Neutrophil (primary cell): ENCODE measurements at regions not wholly inside any gene's neighbourhood (a gene's known extent, or its start where the extent isn't known, plus 50 kb on each side); places are given as distances from the start of the nearest gene placed in this dataset.

Experiments used
- H3K27ac ChIP-seq: fragments of 200-600 bp; sonication (generic); 2 replicates; pipeline ENCODE4 v1.5.1; 2016; ENCODE audit warnings: mild to moderate bottlenecking, moderate library complexity
- H3K27me3 ChIP-seq: fragments of 200-600 bp; sonication (generic); 2 replicates; pipeline ENCODE4 v1.6.0; 2016; ENCODE audit warnings: mild to moderate bottlenecking
- H3K36me3 ChIP-seq: fragments of 200-600 bp; sonication (generic); 2 replicates; pipeline ENCODE4 v1.5.1; 2017
- H3K4me1 ChIP-seq, 2 experiments: fragments of 200-600 bp in 1 of 2; sonication (generic) in 1 of 2; 1 replicate in 1 of 2; 2 replicates in 1 of 2; pipeline versions ENCODE4 v1.5.1 to v1.6.1; 2013 to 2016; ENCODE audit warnings: low read depth in 1 of 2, low read length in 1 of 2, mild to moderate bottlenecking in 1 of 2, moderate library complexity in 1 of 2; ENCODE audit not compliant: control insufficient read depth in 1 of 2, insufficient read depth in 1 of 2
- H3K4me3 ChIP-seq, 2 experiments: fragments of 200-600 bp in 1 of 2; sonication (generic) in 1 of 2; 1 replicate in 1 of 2; 2 replicates in 1 of 2; pipeline ENCODE4 v1.5.1; 2013 to 2016; ENCODE audit warnings: low read depth in 1 of 2, low read length in 1 of 2, mild to moderate bottlenecking in 1 of 2, moderate library complexity in 1 of 2
- H3K9me3 ChIP-seq: fragments of 200-600 bp; sonication (generic); 2 replicates; pipeline ENCODE4 v1.5.1; 2016
- TF ChIP-seq, protein P1 (sequence below): fragments of 200-600 bp; sonication (generic); IDR thresholded peaks from 2 replicates; pipeline ENCODE4 v1.5.1; 2016; ENCODE audit warnings: antibody characterized with exemption

- H3K9me3 ChIP-seq = no peaks in the 10 kb centered on the region
- TF ChIP-seq, protein P1, sequence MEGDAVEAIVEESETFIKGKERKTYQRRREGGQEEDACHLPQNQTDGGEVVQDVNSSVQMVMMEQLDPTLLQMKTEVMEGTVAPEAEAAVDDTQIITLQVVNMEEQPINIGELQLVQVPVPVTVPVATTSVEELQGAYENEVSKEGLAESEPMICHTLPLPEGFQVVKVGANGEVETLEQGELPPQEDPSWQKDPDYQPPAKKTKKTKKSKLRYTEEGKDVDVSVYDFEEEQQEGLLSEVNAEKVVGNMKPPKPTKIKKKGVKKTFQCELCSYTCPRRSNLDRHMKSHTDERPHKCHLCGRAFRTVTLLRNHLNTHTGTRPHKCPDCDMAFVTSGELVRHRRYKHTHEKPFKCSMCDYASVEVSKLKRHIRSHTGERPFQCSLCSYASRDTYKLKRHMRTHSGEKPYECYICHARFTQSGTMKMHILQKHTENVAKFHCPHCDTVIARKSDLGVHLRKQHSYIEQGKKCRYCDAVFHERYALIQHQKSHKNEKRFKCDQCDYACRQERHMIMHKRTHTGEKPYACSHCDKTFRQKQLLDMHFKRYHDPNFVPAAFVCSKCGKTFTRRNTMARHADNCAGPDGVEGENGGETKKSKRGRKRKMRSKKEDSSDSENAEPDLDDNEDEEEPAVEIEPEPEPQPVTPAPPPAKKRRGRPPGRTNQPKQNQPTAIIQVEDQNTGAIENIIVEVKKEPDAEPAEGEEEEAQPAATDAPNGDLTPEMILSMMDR = no peak
- H3K4me1 ChIP-seq = peaks cover 0 to 9% of the 10 kb centered on the region in 2 experiments
- no peak overlapping the region for H3K27ac ChIP-seq
- no peaks in the 10 kb centered on the region for H3K27me3 ChIP-seq
- H3K4me3 ChIP-seq = no peak overlapping the region
- no peaks in the 10 kb centered on the region for H3K36me3 ChIP-seq
Observed at GRCh38 chr15:37764733-37765191, 169.7 kb upstream of the TMCO5A start.

DNA sequence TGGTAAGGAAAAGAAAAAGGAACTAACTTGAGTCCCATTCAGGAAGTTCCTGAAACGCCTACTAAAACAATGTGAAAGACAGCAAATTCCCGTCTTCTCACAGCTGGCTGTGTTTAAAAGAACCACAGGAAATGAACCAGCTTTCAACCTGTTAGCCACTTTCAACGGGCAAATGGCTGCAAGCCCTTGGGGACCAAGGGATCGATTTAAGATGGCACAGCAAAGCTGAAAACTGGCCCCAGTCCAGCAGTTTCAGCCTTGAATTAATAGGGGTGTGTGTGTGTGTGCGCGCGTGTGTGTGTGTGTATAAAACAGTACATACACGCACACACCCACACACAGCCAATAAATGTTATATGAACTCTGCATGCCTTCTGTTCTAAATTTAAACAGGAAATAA, 168.7 kb upstream of the TMCO5A start:
- H3K27me3 ChIP-seq = no peaks in the 10 kb centered on the region
- H3K4me1 ChIP-seq = peaks cover 0 to 9% of the 10 kb centered on the region in 2 experiments
- no peaks in the 10 kb centered on the region for H3K36me3 ChIP-seq
- H3K9me3 ChIP-seq = no peaks in the 10 kb centered on the region
- H3K27ac ChIP-seq = peak overlapping the region; percentile 43
- TF ChIP-seq, protein P1 = no peak
- H3K4me3 ChIP-seq = peak overlapping the region; percentile 33

- H3K27me3 ChIP-seq = no peaks in the 10 kb centered on the region
- TF ChIP-seq, protein P1 = no peak
- H3K4me1 ChIP-seq = peaks cover 0 to 9% of the 10 kb centered on the region in 2 experiments
- no peak overlapping the region for H3K27ac ChIP-seq
- no peak overlapping the region for H3K4me3 ChIP-seq
- no peaks in the 10 kb centered on the region for H3K36me3 ChIP-seq
- no peaks in the 10 kb centered on the region for H3K9me3 ChIP-seq
Observed at GRCh38 chr15:37767841-37768455, 166.5 kb upstream of the TMCO5A start.

DNA sequence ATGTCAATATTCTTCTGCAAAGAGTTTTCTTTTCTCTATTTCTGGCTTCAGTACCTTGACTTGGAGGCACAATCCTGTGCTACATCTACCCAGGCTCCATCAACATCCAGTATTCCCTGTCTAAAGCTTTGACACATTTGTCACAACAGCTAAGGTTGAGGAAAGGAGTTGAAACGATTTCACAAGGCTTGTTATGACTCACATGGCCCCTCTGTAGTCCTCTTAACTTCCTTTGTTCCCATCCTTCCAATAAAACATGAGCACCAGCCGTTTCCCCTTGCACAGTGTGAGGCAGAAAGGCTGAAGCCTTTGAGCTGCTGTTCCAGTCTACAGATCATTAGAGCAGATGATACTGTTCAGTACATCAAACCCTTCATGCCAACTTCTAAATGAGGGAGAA, 163.0 kb upstream of the TMCO5A start:
- TF ChIP-seq, protein P1 = no peak
- no peak overlapping the region for H3K4me3 ChIP-seq
- H3K27me3 ChIP-seq = no peaks in the 10 kb centered on the region
- H3K27ac ChIP-seq = no peak overlapping the region
- no peaks in the 10 kb centered on the region for H3K9me3 ChIP-seq
- H3K4me1 ChIP-seq = peaks cover 0 to 1% of the 10 kb centered on the region in 2 experiments
- H3K36me3 ChIP-seq = no peaks in the 10 kb centered on the region

GRCh38 chr15:37773111-37773860, 161.2 kb upstream of the TMCO5A start:
- Histone ChIP-seq H3K27me3 (no peaks in the 10 kb centered on the region), H3K4me1 (no peaks in the 10 kb centered on the region), H3K27ac (no peak overlapping the region), H3K4me3 (no peak overlapping the region), H3K9me3 (no peaks in the 10 kb centered on the region), H3K36me3 (no peaks in the 10 kb centered on the region)
- TF ChIP-seq, protein P1 = no peak
